Astrocyte (in vitro differentiated cells and primary cell): ENCODE measurements at regions not wholly inside any gene's neighbourhood (a gene's known extent, or its start where the extent isn't known, plus 50 kb on each side); places are given as distances from the start of the nearest gene placed in this dataset.

Source experiments
- DNase-seq: peaks from one replicate; pipeline ENCODE4 v3.0.0-alpha.2; 2010; ENCODE audit warnings: low read depth
- FAIRE-seq: peaks from 2 replicates; lab custom pipeline; 2011; peaks lifted over from hg19 to GRCh38; lab: Jason Lieb, UNC
- H2AFZ ChIP-seq: 2 replicates; pipeline ENCODE4 v1.6.0; 2012; ENCODE audit warnings: low read depth, low read length, inconsistent platforms
- H3K27ac ChIP-seq: 2 replicates; pipeline ENCODE4 v1.5.1; 2011; ENCODE audit warnings: low read depth, low read length, inconsistent platforms
- H3K27me3 ChIP-seq: 2 replicates; pipeline ENCODE4 v1.6.0; 2011; ENCODE audit warnings: low read length, inconsistent platforms; ENCODE audit not compliant: insufficient read depth
- H3K36me3 ChIP-seq: 2 replicates; pipeline ENCODE4 v1.5.1; 2011; ENCODE audit warnings: low read length, inconsistent platforms; ENCODE audit not compliant: insufficient read depth
- H3K4me1 ChIP-seq: 2 replicates; pipeline ENCODE4 v1.5.1; 2011; ENCODE audit warnings: low read length, inconsistent platforms; ENCODE audit not compliant: insufficient read depth
- H3K4me2 ChIP-seq: 2 replicates; pipeline ENCODE4 v1.6.0; 2012; ENCODE audit warnings: low read length, inconsistent platforms
- H3K4me3 ChIP-seq: 2 replicates; pipeline ENCODE4 v1.5.1; 2011; ENCODE audit warnings: low read depth, mild to moderate bottlenecking, low read length, inconsistent platforms; ENCODE audit not compliant: insufficient read depth
- H3K79me2 ChIP-seq: 2 replicates; pipeline ENCODE4 v1.6.0; 2012; ENCODE audit warnings: mild to moderate bottlenecking, low read length, inconsistent platforms; ENCODE audit not compliant: insufficient read depth
- H3K9ac ChIP-seq: 2 replicates; pipeline ENCODE4 v1.6.0; 2012; ENCODE audit warnings: mild to moderate bottlenecking, low read length, inconsistent platforms
- H3K9me3 ChIP-seq: 2 replicates; pipeline ENCODE4 v1.5.1; 2012; ENCODE audit warnings: low read depth, mild to moderate bottlenecking, low read length, inconsistent platforms; ENCODE audit not compliant: insufficient read depth
- H4K20me1 ChIP-seq: 2 replicates; pipeline ENCODE4 v1.6.0; 2012; ENCODE audit warnings: low read length, inconsistent platforms; ENCODE audit not compliant: insufficient read depth
- H3K27ac Mint-ChIP-seq: one replicate; pipeline ENCODE4 v1.8.0; 2021; ENCODE audit warnings: mild to moderate bottlenecking, mixed read lengths; ENCODE audit not compliant: unreplicated experiment
- H3K27me3 Mint-ChIP-seq: one replicate; pipeline ENCODE4 v1.8.0; 2021; ENCODE audit warnings: low read depth, mixed read lengths; ENCODE audit not compliant: unreplicated experiment
- H3K36me3 Mint-ChIP-seq: one replicate; pipeline ENCODE4 v1.8.0; 2021; ENCODE audit warnings: low read depth, mixed read lengths; ENCODE audit not compliant: unreplicated experiment
- H3K4me1 Mint-ChIP-seq: one replicate; pipeline ENCODE4 v1.8.0; 2021; ENCODE audit warnings: low read depth, mixed read lengths; ENCODE audit not compliant: unreplicated experiment
- H3K4me3 Mint-ChIP-seq: one replicate; pipeline ENCODE4 v1.8.0; 2021; ENCODE audit warnings: mild to moderate bottlenecking, moderate library complexity, mixed read lengths; ENCODE audit not compliant: unreplicated experiment
- H3K9me3 Mint-ChIP-seq: one replicate; pipeline ENCODE4 v1.8.0; 2021; ENCODE audit warnings: mild to moderate bottlenecking, mixed read lengths; ENCODE audit not compliant: unreplicated experiment
- EZH2 ChIP-seq: IDR thresholded peaks from 2 replicates; pipeline ENCODE4 v1.6.1; 2012; ENCODE audit warnings: mild to moderate bottlenecking, low read length, inconsistent platforms; ENCODE audit not compliant: insufficient read depth
- TF ChIP-seq, protein P1 (sequence below): IDR thresholded peaks from 2 replicates; pipeline ENCODE4 v1.5.1; 2011; ENCODE audit warnings: low read depth, mild to moderate bottlenecking, inconsistent platforms, low read length, moderate library complexity; ENCODE audit not compliant: insufficient read depth

DNA sequence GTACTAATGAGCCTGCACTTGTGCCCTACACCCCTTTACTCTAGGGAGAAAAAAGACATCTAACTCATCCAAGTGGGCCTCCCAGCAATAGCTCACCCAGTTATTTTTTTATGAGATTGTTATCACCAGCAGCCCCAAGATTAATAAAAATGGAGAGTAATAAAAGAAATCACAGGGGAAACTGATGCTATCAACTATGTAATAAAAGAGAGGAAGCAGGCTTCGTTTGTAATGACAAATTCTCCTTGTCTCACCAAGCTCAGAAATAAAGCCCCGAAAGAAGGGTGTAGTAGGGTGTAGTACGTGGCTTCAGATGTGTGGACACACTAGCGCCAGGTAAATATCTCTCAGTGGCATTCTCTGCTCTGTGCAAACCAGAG lies 204.9 kb downstream of the USP12 start:
- FAIRE-seq = no peak
- Mint-ChIP-seq H3K27me3 (peaks cover 29% of the 10 kb centered on the region), H3K27ac (no peak overlapping the region)

DNA sequence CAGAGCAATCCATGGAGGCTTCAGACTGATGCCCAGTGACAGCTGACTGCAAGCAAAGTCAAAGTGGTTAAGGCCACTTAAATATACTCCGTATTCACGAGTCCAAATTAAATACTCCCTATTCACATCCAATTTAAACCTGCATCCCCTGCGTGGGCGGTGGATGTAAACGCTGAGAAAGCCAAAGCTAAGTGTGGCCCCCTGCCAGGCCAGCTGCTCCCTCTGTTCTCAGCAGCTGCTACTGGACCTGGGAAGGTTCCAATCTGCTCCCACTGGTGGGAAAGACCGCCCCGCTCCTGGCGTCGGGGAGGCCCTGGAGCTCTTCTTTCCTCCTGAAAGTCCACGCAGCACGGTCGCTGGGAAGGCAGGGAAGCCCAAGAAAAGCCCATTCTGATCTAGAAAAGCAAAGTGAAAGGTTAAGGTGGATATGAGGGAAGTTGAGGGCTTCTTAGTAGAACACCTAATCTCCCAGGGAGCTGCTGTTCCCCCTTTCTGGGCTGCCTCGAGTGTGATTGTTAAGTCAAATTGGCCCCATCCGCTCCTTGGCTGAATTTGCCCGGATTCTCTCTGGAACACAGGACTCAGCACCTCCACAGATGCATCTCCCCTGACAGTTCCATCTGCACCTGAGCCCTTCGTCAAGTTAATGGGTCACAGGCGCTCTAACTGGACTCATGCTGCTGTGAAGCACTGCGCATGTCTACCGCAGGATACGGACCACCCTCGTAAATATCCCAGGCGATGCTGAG lies 205.5 kb downstream of the USP12 start:
- Histone ChIP-seq H3K4me2 (no peak overlapping the region), H3K9me3 (no peaks in the 10 kb centered on the region), H3K27ac (no peak overlapping the region), H3K9ac (no peak overlapping the region), H3K79me2 (no peaks in the 10 kb centered on the region), H3K36me3 (no peaks in the 10 kb centered on the region), H3K27me3 (peaks cover 4% of the 10 kb centered on the region), H4K20me1 (no peaks in the 10 kb centered on the region), H3K4me1 (no peaks in the 10 kb centered on the region), H3K4me3 (no peak overlapping the region), H2AFZ (no peak overlapping the region)
- TF ChIP-seq EZH2 = no peak
- H3K27ac Mint-ChIP-seq = no peak overlapping the region
- H3K4me1 Mint-ChIP-seq = peaks cover 2% of the 10 kb centered on the region
- FAIRE-seq (no peak), DNase-seq (peak; percentile 78)
- H3K27me3 Mint-ChIP-seq = peaks cover 29% of the 10 kb centered on the region
- H3K9me3 Mint-ChIP-seq = no peaks in the 10 kb centered on the region
- H3K4me3 Mint-ChIP-seq = no peak overlapping the region
- H3K36me3 Mint-ChIP-seq = peaks cover 2% of the 10 kb centered on the region

More for the DNA sequence above, 204.9 kb downstream of the USP12 start:
- H3K9me3 Mint-ChIP-seq = no peaks in the 10 kb centered on the region
- Histone ChIP-seq H3K9me3 (no peaks in the 10 kb centered on the region), H3K4me1 (no peaks in the 10 kb centered on the region), H3K79me2 (no peaks in the 10 kb centered on the region), H3K9ac (no peak overlapping the region), H3K4me2 (no peak overlapping the region), H3K27me3 (peaks cover 4% of the 10 kb centered on the region), H4K20me1 (no peaks in the 10 kb centered on the region), H3K4me3 (no peak overlapping the region), H3K36me3 (no peaks in the 10 kb centered on the region), H2AFZ (no peak overlapping the region), H3K27ac (no peak overlapping the region)
- peaks cover 2% of the 10 kb centered on the region for H3K4me1 Mint-ChIP-seq
- no peak for TF ChIP-seq EZH2
- TF ChIP-seq, protein P1, sequence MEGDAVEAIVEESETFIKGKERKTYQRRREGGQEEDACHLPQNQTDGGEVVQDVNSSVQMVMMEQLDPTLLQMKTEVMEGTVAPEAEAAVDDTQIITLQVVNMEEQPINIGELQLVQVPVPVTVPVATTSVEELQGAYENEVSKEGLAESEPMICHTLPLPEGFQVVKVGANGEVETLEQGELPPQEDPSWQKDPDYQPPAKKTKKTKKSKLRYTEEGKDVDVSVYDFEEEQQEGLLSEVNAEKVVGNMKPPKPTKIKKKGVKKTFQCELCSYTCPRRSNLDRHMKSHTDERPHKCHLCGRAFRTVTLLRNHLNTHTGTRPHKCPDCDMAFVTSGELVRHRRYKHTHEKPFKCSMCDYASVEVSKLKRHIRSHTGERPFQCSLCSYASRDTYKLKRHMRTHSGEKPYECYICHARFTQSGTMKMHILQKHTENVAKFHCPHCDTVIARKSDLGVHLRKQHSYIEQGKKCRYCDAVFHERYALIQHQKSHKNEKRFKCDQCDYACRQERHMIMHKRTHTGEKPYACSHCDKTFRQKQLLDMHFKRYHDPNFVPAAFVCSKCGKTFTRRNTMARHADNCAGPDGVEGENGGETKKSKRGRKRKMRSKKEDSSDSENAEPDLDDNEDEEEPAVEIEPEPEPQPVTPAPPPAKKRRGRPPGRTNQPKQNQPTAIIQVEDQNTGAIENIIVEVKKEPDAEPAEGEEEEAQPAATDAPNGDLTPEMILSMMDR = no peak
- no peak for DNase-seq
- H3K36me3 Mint-ChIP-seq = peaks cover 2% of the 10 kb centered on the region
- no peak overlapping the region for H3K4me3 Mint-ChIP-seq

DNA sequence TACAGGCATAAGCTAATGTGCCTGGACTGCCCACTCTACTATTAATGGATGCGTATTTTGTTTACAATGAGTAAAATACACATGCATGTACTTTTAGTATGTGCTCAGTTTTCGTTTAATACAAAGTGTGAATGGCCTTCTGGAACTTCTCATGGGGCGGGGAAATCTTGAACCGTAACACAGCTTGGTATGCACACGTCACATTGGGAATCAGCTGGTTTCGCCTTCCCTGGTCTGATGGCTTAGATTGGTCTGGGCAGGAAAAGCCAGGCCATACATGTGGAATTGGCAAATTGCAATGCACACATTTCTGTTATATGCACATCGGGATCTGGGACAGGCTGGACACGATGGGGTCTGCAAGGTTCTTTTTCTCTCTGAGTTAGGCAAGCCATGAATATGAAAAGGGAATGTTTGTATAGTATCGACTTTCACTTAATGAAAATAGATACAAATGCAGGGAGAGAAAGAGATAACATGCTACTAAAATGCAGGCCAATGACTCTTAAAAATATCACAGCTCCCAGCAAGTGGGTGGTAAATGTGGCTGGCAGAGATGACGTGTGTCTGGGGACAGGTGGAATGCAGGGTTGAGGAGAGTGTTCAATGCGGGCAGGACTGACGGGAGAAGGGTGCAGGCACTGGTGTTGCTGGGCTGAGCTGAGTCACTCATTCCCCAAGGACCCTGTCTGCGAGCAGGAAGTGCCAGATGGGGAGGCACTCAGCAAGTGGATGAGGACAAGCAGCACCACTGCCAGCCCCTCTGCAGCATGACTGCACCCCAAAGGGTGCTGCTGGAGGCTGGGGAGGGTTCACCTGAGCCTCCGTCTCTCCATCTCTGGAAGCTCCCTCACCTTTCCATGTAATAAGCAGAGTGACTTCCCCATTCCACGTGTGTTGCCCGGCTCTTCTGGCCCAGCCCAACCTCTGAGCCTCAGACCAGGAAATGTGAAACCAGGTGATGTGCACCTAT lies 204.0 kb upstream of the GPR12 start:
- Histone ChIP-seq H3K27ac (no peak overlapping the region), H3K36me3 (no peaks in the 10 kb centered on the region), H2AFZ (no peak overlapping the region), H3K4me2 (no peak overlapping the region), H3K27me3 (peaks cover 3% of the 10 kb centered on the region), H3K79me2 (no peaks in the 10 kb centered on the region), H3K9me3 (no peaks in the 10 kb centered on the region), H4K20me1 (no peaks in the 10 kb centered on the region), H3K4me1 (no peaks in the 10 kb centered on the region), H3K9ac (no peak overlapping the region), H3K4me3 (no peak overlapping the region)
- TF ChIP-seq EZH2 = no peak
- TF ChIP-seq, protein P1 = no peak
- Mint-ChIP-seq H3K4me1 (peaks cover 2% of the 10 kb centered on the region), H3K36me3 (peaks cover 2% of the 10 kb centered on the region), H3K9me3 (no peaks in the 10 kb centered on the region), H3K27ac (no peak overlapping the region), H3K4me3 (no peak overlapping the region), H3K27me3 (peaks cover 35% of the 10 kb centered on the region)
- no peak for FAIRE-seq
- DNase-seq = peak; percentile 59
